Neural cell (in vitro differentiated cells): ENCODE measurements at regions not wholly inside any gene's neighbourhood (a gene's known extent, or its start where the extent isn't known, plus 50 kb on each side); places are given as distances from the start of the nearest gene placed in this dataset.

Experiments
- H2AFZ ChIP-seq: fragments of 200-600, 300-800 bp; sonication (generic), shearing (Covaris generic); 2 replicates; pipeline ENCODE4 v1.6.0; 2014; ENCODE audit warnings: low read depth, mild to moderate bottlenecking, antibody characterized with exemption, low read length, moderate library complexity
- H3F3A ChIP-seq: fragments of 200-600 bp; shearing (Covaris generic); 2 replicates; pipeline ENCODE4 v1.6.1; 2016; ENCODE audit warnings: mild to moderate bottlenecking, moderate library complexity, mixed read lengths, antibody characterized with exemption, low read length; ENCODE audit not compliant: insufficient read depth, poor library complexity, severe bottlenecking
- H3K27ac ChIP-seq: fragments of 200-600, 300-800 bp; sonication (generic), shearing (Covaris generic); 2 replicates; pipeline ENCODE4 v1.5.1; 2014; ENCODE audit warnings: mild to moderate bottlenecking, low read length, moderate library complexity
- H3K27me3 ChIP-seq: fragments of 300-800, 200-600 bp; sonication (generic), shearing (Covaris generic); 2 replicates; pipeline ENCODE4 v1.6.0; 2014; ENCODE audit warnings: mild to moderate bottlenecking, low read depth, low read length, moderate library complexity; ENCODE audit not compliant: insufficient read depth
- H3K36me3 ChIP-seq: fragments of 300-800, 200-600 bp; sonication (generic), shearing (Covaris generic); 2 replicates; pipeline ENCODE4 v1.5.1; 2014; ENCODE audit warnings: mild to moderate bottlenecking, antibody characterized with exemption, low read length, moderate library complexity; ENCODE audit not compliant: insufficient read depth
- H3K4me2 ChIP-seq: fragments of 300-800, 200-600 bp; sonication (generic), shearing (Covaris generic); 2 replicates; pipeline ENCODE4 v1.6.0; 2014; ENCODE audit warnings: mild to moderate bottlenecking, low read length
- H3K4me3 ChIP-seq: fragments of 300-800, 200-600 bp; sonication (generic), shearing (Covaris generic); 2 replicates; pipeline ENCODE4 v1.5.1; 2014; ENCODE audit warnings: mild to moderate bottlenecking, low read length, moderate library complexity
- H3K79me2 ChIP-seq: fragments of 200-600 bp; shearing (Covaris generic); replicated peaks from 2 replicates; pipeline ENCODE4 v1.6.0; 2014; ENCODE audit warnings: mild to moderate bottlenecking, low read length, moderate library complexity; ENCODE audit not compliant: insufficient read depth
- H3K9ac ChIP-seq: fragments of 300-800, 200-600 bp; sonication (generic), shearing (Covaris generic); 2 replicates; pipeline ENCODE4 v1.6.1; 2016; ENCODE audit warnings: mild to moderate bottlenecking, low read length, mixed read lengths
- H3K9me2 ChIP-seq: fragments of 200-600 bp; shearing (Covaris generic); 2 replicates; pipeline ENCODE4 v1.6.1; 2016; ENCODE audit warnings: mild to moderate bottlenecking, low read length, mixed read lengths; ENCODE audit not compliant: insufficient read depth
- H3K9me3 ChIP-seq: fragments of 200-600, 300-800 bp; sonication (generic), shearing (Covaris generic); 2 replicates; pipeline ENCODE4 v1.6.1; 2016; ENCODE audit warnings: mild to moderate bottlenecking, mixed run types, low read length, moderate library complexity, mixed read lengths
- H4K20me1 ChIP-seq: fragments of 200-600 bp; shearing (Covaris generic); 2 replicates; pipeline ENCODE4 v1.6.1; 2016; ENCODE audit warnings: mild to moderate bottlenecking, mixed run types; ENCODE audit not compliant: insufficient read depth
- CTCF ChIP-seq: fragments of 450-650 bp; IDR thresholded peaks from 2 replicates; pipeline ENCODE4 v1.5.1; 2014; ENCODE audit warnings: antibody characterized with exemption, mild to moderate bottlenecking, moderate library complexity; ENCODE audit not compliant: poor library complexity, severe bottlenecking
- EP300 ChIP-seq: fragments of 450-650 bp; conservative IDR thresholded peaks from 2 replicates; pipeline ENCODE4 v1.6.1; 2014; ENCODE audit warnings: antibody characterized with exemption, mild to moderate bottlenecking, moderate library complexity; ENCODE audit not compliant: poor library complexity, severe bottlenecking
- EZH2 ChIP-seq: fragments of 200-600, 300-800 bp; shearing (Covaris generic), sonication (generic); IDR thresholded peaks from 2 replicates; pipeline ENCODE4 v1.6.1; 2014; ENCODE audit warnings: antibody characterized with exemption, low read length, borderline replicate concordance, mild to moderate bottlenecking; ENCODE audit not compliant: insufficient read depth, poor library complexity, severe bottlenecking
- MXI1 ChIP-seq: fragments of 450-650 bp; conservative IDR thresholded peaks from 2 replicates; pipeline ENCODE4 v1.6.1; 2014; ENCODE audit warnings: antibody characterized with exemption, mild to moderate bottlenecking; ENCODE audit not compliant: poor library complexity, severe bottlenecking
- POLR2AphosphoS5 ChIP-seq: IDR thresholded peaks from 2 replicates; pipeline ENCODE4 v1.6.1; 2012
- RAD21 ChIP-seq: fragments of 450-650 bp; conservative IDR thresholded peaks from 2 replicates; pipeline ENCODE4 v1.6.1; 2014; ENCODE audit warnings: antibody characterized with exemption, mild to moderate bottlenecking, moderate library complexity
- REST ChIP-seq: IDR thresholded peaks from 2 replicates; pipeline ENCODE4 v1.6.1; 2012; ENCODE audit warnings: borderline replicate concordance
- SMC3 ChIP-seq: fragments of 450-650 bp; conservative IDR thresholded peaks from 2 replicates; pipeline ENCODE4 v1.6.1; 2014; ENCODE audit warnings: antibody characterized with exemption, mild to moderate bottlenecking, moderate library complexity; ENCODE audit not compliant: poor library complexity
- TAF1 ChIP-seq: IDR thresholded peaks from 2 replicates; pipeline ENCODE4 v1.6.1; 2012; ENCODE audit warnings: low read depth

- H3K4me2 ChIP-seq: no peak overlapping the region
- no peaks in the 10 kb centered on the region for H3K9me3 ChIP-seq
- TF ChIP-seq MXI1 (no peak), POLR2AphosphoS5 (no peak), TAF1 (no peak), SMC3 (no peak), RAD21 (no peak), EP300 (no peak), CTCF (no peak), EZH2 (no peak), REST (no peak)
- no peaks in the 10 kb centered on the region for H3F3A ChIP-seq
- no peak overlapping the region for H2AFZ ChIP-seq
- peak overlapping the region; percentile 26 for H3K27ac ChIP-seq
- H3K27me3 ChIP-seq: no peaks in the 10 kb centered on the region
- H3K36me3 ChIP-seq: no peaks in the 10 kb centered on the region
- H3K9ac ChIP-seq: no peak overlapping the region
- peak overlapping the region; percentile 2 for H3K4me3 ChIP-seq
- no peaks in the 10 kb centered on the region for H4K20me1 ChIP-seq
- no peaks in the 10 kb centered on the region for H3K79me2 ChIP-seq
- no peaks in the 10 kb centered on the region for H3K9me2 ChIP-seq
These were observed 665.5 kb downstream of the NYAP2 start for GRCh38 chr2:226064932-226065570.

- no peaks in the 10 kb centered on the region for H4K20me1 ChIP-seq
- H3K27ac ChIP-seq: no peak overlapping the region
- H3K9me3 ChIP-seq: no peaks in the 10 kb centered on the region
- no peak overlapping the region for H3K4me3 ChIP-seq
- H3K36me3 ChIP-seq: no peaks in the 10 kb centered on the region
- H3K9ac ChIP-seq: no peak overlapping the region
- H3K4me2 ChIP-seq: no peak overlapping the region
- H2AFZ ChIP-seq: no peak overlapping the region
- H3K79me2 ChIP-seq: no peaks in the 10 kb centered on the region
- TF ChIP-seq SMC3: no peak
- TF ChIP-seq MXI1: no peak
- no peak for TF ChIP-seq POLR2AphosphoS5
- no peak for TF ChIP-seq REST
- no peak for TF ChIP-seq EZH2
- no peak for TF ChIP-seq CTCF
- TF ChIP-seq RAD21: no peak
- no peak for TF ChIP-seq EP300
- TF ChIP-seq TAF1: no peak
- no peaks in the 10 kb centered on the region for H3K9me2 ChIP-seq
- no peaks in the 10 kb centered on the region for H3K27me3 ChIP-seq
- no peaks in the 10 kb centered on the region for H3F3A ChIP-seq
These were observed 664.4 kb downstream of the NYAP2 start for GRCh38 chr2:226063704-226064440.
